ENCODE measurements at regions not wholly inside any gene's neighbourhood (a gene's known extent, or its start where the extent isn't known, plus 50 kb on each side); places are given as distances from the start of the nearest gene placed in this dataset.
"Not testable (repeated sequence)": the region's sequence is repeated elsewhere in the genome, so short reads cannot be mapped to it uniquely, and the experiment has no call there.

- TF ChIP-seq CTCF, EZH2, EZH2phosphoT487 (IDR thresholded peaks at IDR 0.05): not testable (repeated sequence)
These were observed 223.1 kb downstream of the PPP4R3C start for GRCh38 chrX:27240042-27240441.

All from neural progenitor cell (in vitro differentiated cells).